Activated naive CD8-positive, alpha-beta T cell treated with anti-CD3 and anti-CD28 coated beads, Interleukin-2, amount 50 U/mL, for 16 hours (primary cell): ENCODE measurements at regions not wholly inside any gene's neighbourhood (a gene's known extent, or its start where the extent isn't known, plus 50 kb on each side); places are given as distances from the start of the nearest gene placed in this dataset.
"Not testable (repeated sequence)": the region's sequence is repeated elsewhere in the genome, so short reads cannot be mapped to it uniquely, and the experiment has no call there.

ENCODE experiments used
- DNase-seq: peaks from one replicate; pipeline ENCODE4 v3.0.0-alpha.2; 2020; ENCODE audit warnings: low read depth, low spot score

DNA sequence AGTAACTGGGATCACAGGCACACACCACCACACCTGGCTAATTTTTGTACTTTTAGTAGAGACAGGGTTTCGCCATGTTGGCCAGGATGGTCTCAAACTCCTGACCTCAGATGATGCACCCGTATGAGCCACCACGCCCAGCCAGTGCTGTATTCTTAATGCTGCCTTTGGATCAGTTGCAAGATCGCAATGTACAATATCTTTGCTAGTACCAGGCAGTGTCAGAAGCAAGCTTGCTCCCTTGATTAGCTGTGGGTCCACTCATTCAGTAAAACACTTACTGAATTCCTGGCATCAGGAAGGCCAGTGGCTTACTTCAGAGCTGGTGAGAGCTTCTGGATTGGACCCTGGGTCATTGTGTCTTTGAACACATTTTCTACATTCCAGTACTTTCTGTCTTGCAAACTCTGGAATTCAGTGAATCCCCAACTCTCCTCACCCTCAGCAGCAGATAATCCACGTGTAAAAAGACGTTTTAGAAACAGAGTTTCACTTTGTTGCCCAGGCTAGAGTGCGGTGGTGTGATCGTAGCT, 1183.7 kb downstream of the AACS start:
- DNase-seq, result no peak

DNA sequence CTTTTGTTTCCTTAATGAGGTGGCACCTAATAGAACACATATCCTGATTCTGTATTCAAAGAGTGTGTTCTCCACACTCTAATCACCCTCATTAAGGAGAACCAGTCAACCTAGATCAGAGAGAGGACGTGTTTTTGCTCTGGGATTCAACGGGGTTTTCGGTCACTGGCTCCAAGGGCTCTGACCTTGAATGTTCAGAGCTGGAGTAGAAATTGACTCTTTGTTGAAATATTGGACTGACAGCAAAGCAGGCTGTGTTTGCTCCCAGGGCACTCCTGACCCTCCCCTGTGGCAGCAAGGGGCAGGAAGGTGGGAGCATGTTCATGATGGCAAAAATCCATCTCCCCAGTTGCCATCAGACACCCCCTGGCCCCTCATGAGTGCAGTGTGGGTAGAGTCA, 1193.0 kb downstream of the AACS start:
- no peak for DNase-seq

DNA sequence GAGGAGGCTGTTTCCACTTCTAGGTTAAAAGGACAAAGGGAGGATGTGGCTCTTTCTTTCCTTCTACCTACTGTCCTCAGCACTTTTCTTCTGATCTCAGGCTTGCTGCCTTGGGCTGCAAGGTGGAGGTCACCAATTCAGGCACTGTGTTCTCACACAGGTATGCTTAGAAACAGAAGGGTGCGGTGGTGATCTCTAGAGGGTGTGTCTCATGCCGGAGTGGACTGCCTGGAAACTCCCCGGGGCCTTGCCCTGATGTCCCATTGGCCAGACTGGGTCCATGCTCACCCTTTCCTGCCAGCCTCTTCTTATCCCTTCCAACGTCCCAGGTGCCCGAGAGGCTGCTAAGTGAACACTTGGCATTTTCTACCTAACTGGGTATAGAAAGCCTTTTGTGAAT, 1197.6 kb downstream of the AACS start:
- no peak for DNase-seq

DNA sequence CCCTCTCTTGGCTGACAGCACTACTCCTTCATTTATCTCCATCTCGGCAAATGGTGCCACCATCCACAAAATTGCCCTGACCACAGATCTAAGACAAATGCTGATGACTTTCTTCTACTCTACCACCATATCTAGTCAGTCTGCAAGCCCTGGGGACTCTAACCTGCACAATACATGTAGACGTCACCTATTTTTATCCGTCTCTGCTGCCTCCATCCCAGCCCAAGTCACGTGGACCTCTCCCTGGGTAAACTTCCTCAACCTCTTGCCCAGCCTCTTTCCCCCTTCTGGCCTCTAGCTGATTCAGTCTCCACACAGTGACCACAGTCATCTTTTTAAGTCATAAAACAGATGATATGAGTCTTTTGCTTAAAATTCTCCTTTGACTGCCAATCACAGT, 1203.0 kb downstream of the AACS start:
- DNase-seq, result no peak

DNA sequence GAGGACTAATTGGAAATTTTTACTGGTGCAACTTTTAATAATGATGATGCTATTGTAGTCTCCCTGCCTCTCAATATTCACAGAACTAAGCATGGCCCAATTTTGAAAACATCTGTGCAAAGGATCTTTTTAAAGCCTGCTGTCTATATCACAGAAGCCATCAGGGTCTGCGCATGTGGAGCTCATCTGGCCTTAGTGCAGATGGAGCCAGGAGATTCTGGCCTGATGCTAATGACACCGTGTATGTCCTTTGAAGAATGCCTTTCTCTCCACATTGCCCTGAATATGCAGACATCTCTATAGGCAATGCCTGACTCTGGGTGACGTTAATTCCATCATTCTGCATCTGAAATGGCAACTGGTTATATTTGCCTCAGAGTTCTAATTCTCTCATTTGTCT, 1205.9 kb downstream of the AACS start:
- DNase-seq, result no peak

DNA sequence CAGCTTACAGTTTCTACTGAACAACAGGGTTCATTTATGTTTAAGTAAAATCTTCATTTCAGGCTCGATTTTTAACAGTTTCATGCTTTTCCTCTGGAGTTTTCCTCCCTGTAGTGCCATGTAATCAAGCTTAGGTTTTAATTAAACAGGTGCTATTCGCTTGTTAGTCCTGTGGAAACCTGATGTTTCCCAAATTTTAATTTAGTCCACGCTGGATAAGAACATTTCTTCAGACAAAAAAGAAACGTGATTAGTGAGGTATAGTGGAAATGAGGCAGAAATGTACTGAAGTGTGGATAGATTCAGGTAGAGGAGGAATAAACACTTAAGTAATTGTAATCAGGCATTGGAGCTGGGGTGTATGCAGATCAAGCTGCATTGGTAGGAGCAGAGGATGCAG, 1217.5 kb downstream of the AACS start:
- no peak for DNase-seq

DNA sequence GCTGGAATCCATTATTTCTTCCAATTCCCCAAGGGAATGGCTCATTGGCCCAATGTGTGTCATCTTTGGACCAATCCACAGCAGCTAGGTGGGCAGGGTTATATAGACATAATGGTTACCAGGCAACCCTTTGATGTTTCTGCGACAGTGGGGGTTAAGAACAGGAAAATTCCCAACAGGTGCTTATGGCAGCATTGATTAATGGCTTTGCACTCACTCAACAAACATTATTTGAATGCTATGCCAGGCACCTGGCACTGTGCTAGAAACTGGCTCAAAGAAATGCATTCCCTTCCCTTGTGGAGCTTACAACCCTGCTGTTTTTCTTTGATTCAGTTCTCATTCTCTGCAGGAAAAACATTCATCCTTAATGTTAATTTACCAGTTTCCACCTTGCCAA, 1221.0 kb downstream of the AACS start:
- DNase-seq, result no peak

DNA sequence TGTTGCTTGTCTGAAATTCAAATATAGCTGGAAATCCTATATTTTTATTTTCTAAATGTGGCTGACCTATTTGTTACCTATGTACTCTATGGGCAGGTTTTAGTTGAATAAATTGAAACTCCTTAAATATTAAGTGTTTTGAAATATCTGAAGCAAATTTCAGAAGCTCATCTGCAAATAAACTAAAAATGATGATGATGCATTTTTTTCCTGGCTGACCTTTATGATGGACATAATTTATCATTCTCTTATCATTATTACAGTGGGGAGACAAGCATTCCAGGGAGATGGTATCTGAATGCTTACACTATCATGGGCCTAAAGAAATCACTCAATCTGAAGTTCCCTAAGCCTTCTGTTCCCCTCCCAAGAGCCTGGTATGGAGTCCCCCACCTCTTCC, 1225.2 kb downstream of the AACS start:
- no peak for DNase-seq

DNA sequence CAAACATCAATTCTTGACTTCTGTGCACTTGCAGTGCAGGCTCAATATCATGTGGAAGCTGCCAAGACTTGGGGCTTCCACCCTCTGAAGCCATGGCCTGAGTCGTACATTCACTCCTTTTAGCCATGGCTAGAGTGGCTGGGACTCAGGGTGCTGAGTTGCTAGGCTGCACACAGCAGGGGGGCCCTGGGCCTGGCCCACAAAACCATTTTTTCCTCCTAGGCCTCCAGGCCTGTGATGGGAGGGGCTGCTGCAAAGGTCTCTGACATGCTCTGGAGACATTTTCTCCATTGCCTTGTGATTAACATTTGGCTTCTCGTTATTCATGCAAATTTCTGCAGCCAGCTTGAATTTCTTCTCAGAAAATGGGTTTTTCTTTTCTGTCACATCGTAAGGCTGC, 1226.8 kb downstream of the AACS start:
- not testable (repeated sequence) for DNase-seq

DNA sequence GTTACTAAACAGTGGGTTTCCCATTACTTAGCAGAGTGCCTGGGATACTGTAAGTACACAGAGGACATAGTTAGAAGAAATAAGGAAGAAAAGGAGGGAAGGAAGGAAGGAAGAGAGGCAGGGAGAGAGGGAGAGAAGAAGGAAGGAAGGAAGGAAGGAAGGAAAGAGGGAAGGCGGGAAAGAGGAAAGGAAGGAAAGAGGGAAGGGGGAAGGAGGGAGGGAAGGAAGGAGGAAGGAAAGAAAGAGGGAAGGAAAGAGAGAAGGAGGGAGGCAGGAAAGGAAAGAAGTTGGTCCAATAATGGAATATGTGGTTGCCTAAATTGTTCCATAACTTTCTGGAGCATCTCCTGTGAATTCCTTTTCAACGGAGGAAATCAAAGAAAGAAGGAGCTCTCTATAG, 1230.4 kb downstream of the AACS start:
- DNase-seq, result no peak

DNA sequence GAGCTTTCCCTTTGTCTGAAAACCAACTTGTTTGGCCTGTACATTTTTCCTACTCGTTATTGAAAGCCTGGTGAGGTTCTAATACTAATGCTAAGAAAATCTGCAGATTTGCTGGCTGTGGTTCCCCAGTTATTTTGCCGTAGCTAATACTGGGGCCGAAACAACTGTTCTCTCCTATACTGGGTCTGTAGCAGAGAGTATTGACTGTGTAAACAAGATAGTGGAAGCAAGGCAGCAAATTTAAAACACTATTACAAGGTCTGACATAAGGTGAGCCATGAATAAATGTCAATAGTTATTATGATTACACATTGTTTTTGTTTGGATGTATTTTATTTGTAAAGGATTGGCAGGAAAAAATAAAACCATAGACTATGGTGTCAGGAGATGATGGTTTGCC, 1244.0 kb downstream of the AACS start:
- DNase-seq, result no peak

DNA sequence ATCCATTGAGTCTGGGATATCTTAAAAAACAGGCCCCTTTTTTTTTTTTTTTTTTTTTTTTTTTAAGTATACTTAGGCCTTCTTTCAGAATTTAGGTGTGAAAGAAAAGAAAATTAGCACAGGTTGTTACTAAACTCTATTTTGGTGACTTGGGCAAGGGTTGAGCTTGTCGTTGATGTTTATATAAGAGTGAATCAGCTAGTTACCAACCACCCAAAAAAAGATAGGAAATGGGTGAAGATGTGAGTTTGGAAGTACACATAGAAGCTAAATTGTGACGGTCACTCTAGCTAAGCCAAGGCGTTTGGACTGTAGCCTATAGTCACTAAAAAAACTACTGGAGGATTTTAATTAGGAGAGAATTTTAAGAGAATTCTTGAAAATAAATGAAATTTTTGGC, 1247.2 kb downstream of the AACS start:
- no peak for DNase-seq

DNA sequence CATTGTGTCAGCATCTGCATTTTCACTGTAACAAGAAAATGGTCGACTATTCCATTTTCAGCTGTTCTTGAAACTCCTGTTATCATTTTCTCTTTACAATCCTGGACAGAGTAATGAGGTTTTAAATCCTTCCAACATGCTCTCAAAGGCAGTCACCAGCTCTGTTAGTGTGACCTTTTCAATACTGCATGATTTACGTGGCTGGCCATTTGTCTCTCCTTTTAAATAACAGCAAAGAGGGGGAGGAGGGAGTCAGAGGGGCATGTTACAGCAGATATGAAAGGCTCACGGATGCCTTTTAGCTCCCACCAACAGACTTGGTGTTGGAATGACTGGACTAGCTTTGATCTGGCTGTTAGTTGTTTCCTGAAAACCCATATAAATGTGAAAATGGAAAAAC, 1251.2 kb downstream of the AACS start:
- DNase-seq, result no peak

DNA sequence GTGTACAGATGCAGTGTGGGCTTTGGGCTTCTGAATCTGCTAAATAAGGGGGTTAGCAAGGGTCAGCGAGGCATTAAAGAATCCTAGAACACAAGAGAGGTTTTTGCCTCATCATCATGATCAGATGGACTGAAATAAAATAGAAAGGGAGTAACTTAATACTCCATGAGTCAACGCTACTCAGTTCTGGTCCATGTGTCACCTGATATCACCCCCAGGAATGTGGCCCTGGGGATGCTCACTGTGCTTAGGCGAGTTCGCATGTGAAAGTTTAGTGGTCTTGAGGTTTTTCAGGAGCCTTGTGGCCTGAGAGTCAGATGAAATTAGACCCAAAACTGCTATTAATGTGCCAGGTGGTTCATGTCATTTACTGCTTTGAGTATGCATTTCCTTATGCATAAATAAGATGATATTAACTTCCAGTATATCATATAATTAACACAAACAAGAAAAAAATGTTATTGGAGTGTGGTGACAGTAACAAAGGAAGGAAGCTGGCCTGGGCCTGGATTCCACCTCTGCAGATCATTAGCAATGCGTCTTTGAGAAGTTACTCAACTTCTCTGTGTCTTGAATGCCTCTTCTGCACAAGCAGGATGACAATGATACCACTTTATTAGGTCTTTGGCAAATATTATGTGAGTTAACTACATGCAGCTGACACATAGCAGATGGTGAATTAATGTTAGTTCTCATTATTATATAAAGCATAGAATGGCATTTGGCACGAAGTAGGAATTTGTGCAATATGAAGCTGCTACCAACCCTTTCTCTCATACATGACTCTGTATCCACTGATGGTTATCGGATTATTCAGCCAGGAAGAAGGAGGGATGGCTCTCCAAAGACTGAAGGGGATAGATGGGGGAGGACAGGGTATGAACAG, 1272.6 kb downstream of the AACS start:
- no peak for DNase-seq

DNA sequence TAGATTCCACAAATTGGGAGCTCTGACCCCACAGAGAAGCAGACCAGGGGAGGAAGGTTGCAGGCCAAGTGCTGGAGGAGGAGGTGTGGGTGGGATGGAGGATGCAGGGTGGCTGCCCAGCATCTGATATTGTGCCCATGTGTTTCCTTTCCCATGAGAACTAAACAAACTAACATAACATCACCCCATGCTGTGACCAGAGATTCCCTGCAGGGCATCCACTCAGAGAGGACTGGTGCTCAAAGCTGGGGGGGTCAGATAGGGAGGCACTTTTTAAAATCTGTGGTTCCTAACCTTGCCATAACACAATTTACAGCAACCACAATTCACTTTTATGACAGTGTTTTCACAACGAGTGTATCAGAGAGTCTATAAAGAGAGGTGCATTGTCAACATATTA, 1277.6 kb downstream of the AACS start:
- DNase-seq, result no peak

DNA sequence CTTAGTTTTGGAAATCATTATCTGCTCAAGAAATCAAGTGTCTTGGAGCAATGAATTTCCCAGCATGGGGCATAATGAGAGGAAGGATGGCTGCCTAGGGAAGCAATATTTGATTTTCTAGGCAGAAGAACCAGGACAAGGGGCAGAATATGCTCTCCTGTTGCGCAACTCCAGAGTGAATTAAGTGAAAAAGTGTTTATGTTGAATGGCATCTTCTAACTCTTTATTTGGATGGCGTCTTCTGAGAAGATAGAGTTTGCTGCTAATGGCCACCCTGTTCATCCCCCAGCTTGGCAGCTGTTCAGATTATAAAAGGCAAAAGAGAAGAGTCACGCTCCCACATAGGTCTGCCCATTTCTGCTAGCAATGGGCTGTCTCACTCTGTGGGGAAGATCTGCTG, 1278.1 kb downstream of the AACS start:
- DNase-seq, result no peak

DNA sequence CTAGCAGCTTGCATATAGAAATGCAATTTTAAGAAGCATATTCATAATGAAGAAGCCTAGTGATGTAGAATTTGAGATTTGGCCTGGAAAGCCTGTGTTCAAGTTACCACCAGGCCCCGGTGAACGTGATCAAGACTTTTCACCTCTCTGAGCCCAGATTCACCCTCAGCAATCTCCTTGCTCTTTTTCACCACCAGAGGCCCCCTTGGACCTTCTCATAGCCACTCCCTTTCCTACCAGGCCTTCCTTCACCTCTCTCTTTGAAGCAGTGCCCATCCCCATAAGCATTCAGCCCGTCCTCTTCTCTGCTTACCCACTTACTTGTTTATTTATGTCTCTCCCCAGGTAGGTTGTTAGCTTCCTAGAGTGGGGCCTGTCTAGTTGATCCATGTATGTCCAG, 1280.9 kb downstream of the AACS start:
- no peak for DNase-seq

DNA sequence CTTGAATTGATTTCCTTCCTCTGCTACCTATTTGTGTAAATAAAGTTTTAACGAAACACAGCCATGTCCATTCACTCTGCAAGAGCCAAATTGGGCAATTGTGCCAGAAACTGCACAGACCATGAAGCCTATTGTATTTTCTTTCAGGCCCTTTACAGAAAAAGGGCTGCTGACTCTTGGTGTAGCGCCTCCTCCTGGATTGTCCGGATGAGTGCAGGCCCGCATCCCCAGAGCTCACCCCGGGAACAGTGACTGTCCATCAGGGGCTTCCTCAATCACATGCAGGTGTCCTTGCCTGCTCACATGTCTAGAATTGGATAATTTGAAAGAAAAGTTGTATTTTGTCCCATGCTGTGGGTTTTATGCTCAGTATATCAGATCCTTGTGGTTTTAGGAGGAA, 1282.2 kb downstream of the AACS start:
- DNase-seq, result no peak

DNA sequence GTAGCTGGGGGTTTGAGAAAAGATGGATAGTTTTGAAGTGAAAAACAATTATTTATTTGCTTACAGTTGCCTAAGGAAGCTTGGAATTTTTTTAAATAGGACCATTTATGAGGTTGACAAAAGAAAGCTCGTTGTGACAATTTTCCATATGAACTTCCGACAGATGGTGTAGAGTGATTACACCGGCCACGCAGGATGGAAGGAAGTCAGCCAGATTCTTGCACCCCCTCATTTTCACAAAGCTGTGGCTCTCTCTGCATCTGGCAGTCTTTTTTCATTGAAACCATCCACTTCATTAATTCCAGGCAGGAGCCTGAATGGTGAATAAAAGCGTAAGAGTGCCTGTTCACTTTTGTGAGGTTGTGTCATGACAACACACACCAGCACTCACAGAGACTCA, 1284.1 kb downstream of the AACS start:
- DNase-seq, result no peak

DNA sequence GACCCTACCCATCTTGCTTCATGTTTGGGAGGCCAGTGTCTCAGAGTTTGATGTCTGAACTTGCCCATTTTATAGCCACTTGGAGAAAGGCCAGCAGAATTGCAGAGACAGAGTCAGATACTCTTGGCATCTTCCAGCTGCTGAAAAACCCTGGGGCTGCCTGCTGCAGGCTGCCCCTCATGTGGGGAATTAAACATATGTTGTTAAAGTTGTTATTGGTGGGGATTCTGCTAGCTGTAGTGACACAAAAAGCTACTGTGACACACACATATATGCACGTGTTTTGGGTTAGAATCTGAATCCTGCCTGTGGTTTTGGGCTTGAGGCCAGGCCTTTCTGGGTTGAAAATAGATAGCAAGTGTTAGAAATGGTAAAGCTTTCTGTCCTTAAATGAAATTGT, 1288.4 kb downstream of the AACS start:
- no peak for DNase-seq

DNA sequence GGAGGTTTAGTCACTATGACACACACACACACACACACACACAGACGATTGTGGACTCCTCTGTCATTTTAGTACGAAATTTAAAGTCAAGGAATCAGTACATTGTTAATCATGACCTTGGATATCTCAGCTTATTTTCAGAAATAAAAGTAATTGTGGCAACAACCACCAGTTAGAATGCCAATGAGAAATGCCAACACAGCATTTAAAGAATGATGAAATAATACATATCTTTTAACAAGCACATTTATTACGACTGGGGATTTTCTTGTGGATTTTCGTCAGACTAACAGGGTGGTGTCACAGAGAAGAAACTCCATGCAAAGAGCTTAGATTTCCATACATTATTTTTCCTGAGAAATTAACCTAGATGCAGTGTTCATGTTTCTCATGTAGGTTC, 1289.4 kb downstream of the AACS start:
- DNase-seq, result no peak

DNA sequence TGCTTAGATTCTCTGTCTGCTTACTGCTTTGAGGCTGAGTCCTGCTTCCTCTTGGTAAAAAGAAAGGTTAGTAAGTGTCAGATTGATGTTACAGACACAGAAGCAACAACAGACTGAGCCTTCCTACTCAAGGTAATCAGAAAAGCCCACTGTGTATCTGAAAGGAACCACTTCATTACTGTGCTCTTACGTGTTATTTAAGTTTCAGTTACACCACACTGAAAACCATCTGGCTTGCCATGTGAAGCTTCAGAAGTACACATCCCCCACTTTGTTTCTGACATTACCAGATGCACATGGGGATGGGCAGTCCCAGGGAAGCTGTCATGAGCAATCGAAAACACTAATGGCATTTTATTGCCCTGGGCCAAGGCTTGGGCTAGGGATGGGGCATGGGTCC, 1290.1 kb downstream of the AACS start:
- DNase-seq, result no peak

DNA sequence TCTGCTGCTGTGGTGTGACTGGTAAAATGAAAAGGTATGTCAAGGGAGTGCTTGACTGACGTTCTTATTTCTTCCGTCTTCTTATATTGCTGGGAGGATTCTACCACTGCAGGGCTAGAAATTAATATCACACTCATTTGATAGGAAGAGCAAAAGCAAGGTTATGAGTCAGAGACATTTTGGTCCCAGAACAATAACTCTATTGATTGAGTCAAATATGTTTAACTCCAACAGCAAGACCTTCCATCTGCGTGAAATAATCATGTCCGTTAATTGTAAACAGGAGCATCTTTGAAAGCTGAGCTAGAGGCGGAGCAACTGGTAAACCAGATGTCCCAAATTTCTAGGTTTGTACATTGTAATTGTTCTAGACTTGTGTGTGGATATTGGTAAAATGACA, 1293.6 kb downstream of the AACS start:
- no peak for DNase-seq

DNA sequence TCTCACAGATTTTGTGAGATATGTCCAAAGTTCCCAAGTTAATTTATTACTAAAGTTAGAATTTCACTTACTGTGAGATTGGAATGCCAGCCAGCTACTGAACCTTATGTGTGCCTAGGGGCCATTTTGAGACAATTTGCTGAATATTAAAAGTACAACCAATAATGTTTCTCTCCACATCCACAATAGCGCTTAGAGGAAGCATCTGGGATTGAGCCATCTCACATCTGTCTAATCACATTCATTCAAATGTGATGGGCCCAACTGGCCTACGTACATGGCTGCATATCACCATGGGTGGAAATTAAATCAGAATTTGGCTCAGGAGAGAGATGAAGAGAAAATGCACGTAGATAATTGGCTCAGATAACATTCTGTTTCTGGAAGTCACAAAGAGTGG, 1294.0 kb downstream of the AACS start:
- DNase-seq, result no peak
